HepG2 (cell line): ENCODE measurements at regions not wholly inside any gene's neighbourhood (a gene's known extent, or its start where the extent isn't known, plus 50 kb on each side); places are given as distances from the start of the nearest gene placed in this dataset.

Experiments
- ATAC-seq: fragments of 200-7000 bp; cut with Tn5 transposase; 3 replicates; pipeline ENCODE4 v1.9.1; 2020; ENCODE audit warnings: mild to moderate bottlenecking, moderate library complexity
- BruUV-seq: library from RNA; stranded (reverse); fragments of 400-500 nt; replicated peaks from 2 replicates; lab custom pipeline; 2021; lab: Mats Ljungman, UMichigan
- CTCF ChIA-PET: fragments of 300-600 bp; formaldehyde crosslinking; extraction: SDS; loops from one replicate; lab custom pipeline; 2021; ENCODE audit warnings: low total read pairs, inconsistent platforms, low intra/inter-chr PET ratio; lab: Yijun Ruan, JAX
- POLR2A ChIA-PET: fragments of 350-600 bp; sonication (Branson Sonifier 250); formaldehyde crosslinking; loops from one replicate; lab custom pipeline; 2020; ENCODE audit warnings: antibody characterized with exemption, inconsistent platforms; lab: Yijun Ruan, JAX
- DNase-seq: peaks from one replicate; pipeline ENCODE4 v3.0.0-alpha.2; 2015; ENCODE audit warnings: low spot score
- FAIRE-seq: peaks from 3 replicates; lab custom pipeline; 2011; peaks lifted over from hg19 to GRCh38; lab: Jason Lieb, UNC
- H2AFZ ChIP-seq: one replicate; pipeline ENCODE4 v1.6.1; 2011; ENCODE audit warnings: low read length, inconsistent platforms
- H3K27ac ChIP-seq: fragments of 300-600 bp; 3 replicates; pipeline ENCODE4 v1.8.0; 2011; ENCODE audit warnings: mixed run types, mild to moderate bottlenecking, mixed read lengths, low read length, inconsistent platforms; ENCODE audit not compliant: insufficient read depth; ENCODE audit errors: extremely low read length
- H3K27me3 ChIP-seq, 2 experiments: fragments of 200-600 bp in 1 of 2; 2 replicates in 1 of 2; 3 replicates in 1 of 2; pipeline versions ENCODE4 v1.6.0 to v1.8.0; 2011; ENCODE audit warnings: low read length in 2 of 2, mild to moderate bottlenecking in 2 of 2, moderate library complexity in 2 of 2, inconsistent platforms in 1 of 2; ENCODE audit not compliant: insufficient read depth in 2 of 2, control insufficient read depth in 1 of 2
- H3K36me3 ChIP-seq, 2 experiments: fragments of 200-600 bp in 1 of 2; replicated peaks in 1 of 2; 2 replicates in 1 of 2; 3 replicates in 1 of 2; pipeline versions ENCODE4 v1.5.1 to v1.8.0; 2011; ENCODE audit warnings: low read length in 2 of 2, inconsistent platforms in 1 of 2; ENCODE audit not compliant: insufficient read depth in 2 of 2, control insufficient read depth in 1 of 2
- H3K4me1 ChIP-seq: 2 replicates; pipeline ENCODE4 v1.5.1; 2012; ENCODE audit warnings: low read length, inconsistent platforms; ENCODE audit not compliant: insufficient read depth
- H3K4me2 ChIP-seq: 2 replicates; pipeline ENCODE4 v1.6.0; 2011; ENCODE audit warnings: low read depth, low read length, inconsistent platforms
- H3K4me3 ChIP-seq, 3 experiments: fragments of 200-600 bp in 1 of 3; sonication (generic), shearing (Covaris generic) in 1 of 3; replicated peaks in 1 of 3; 2 replicates each; pipeline ENCODE4 v1.5.1; 2011 to 2016; ENCODE audit warnings: low read length in 3 of 3, inconsistent platforms in 2 of 3, low read depth in 2 of 3, mild to moderate bottlenecking in 2 of 3, control low read depth in 1 of 3, mixed read lengths in 1 of 3; ENCODE audit not compliant: insufficient read depth in 1 of 3
- H3K79me2 ChIP-seq: one replicate; pipeline ENCODE4 v1.6.1; 2011; ENCODE audit warnings: low read length, inconsistent platforms; ENCODE audit not compliant: insufficient read depth
- H3K9ac ChIP-seq: 2 replicates; pipeline ENCODE4 v1.6.0; 2011; ENCODE audit warnings: mild to moderate bottlenecking, low read depth, low read length, inconsistent platforms; ENCODE audit not compliant: insufficient read depth
- H3K9me3 ChIP-seq: 2 replicates; pipeline ENCODE4 v1.5.1; 2012; ENCODE audit warnings: mild to moderate bottlenecking, low read length
- H4K20me1 ChIP-seq: 2 replicates; pipeline ENCODE4 v1.6.0; 2011; ENCODE audit warnings: inconsistent platforms, mild to moderate bottlenecking, low read length, moderate library complexity; ENCODE audit not compliant: insufficient read depth
- ARNT2 ChIP-seq: sonication (generic); formaldehyde crosslinking; IDR thresholded peaks from 2 replicates; pipeline ENCODE4 v1.8.0; 2022; ENCODE audit warnings: mild to moderate bottlenecking, low read depth, missing genetic modification reagents, moderate library complexity
- CTCF ChIP-seq: sonication (generic); formaldehyde crosslinking; IDR thresholded peaks from 2 replicates; pipeline ENCODE4 v1.5.0; 2020; ENCODE audit warnings: mild to moderate bottlenecking, missing genetic modification reagents, moderate library complexity
- FOXA3 ChIP-seq: IDR thresholded peaks from 2 replicates; pipeline ENCODE4 v1.6.1; 2016; ENCODE audit warnings: missing genetic modification reagents, missing compliant biosample characterization
- FOXK1 ChIP-seq: sonication (generic); formaldehyde crosslinking; IDR thresholded peaks from 2 replicates; pipeline ENCODE4 v1.4.0; 2020; ENCODE audit warnings: low read depth, missing genetic modification reagents, borderline replicate concordance
- PLSCR1 ChIP-seq: sonication (generic); formaldehyde crosslinking; IDR thresholded peaks from 2 replicates; pipeline ENCODE4 v1.5.0; 2020; ENCODE audit warnings: missing genetic modification reagents, mild to moderate bottlenecking, borderline replicate concordance
- POGZ ChIP-seq: sonication (generic); formaldehyde crosslinking; IDR thresholded peaks from 2 replicates; pipeline ENCODE4 v1.4.0; 2020; ENCODE audit warnings: mild to moderate bottlenecking, missing genetic modification reagents
- RARG ChIP-seq: sonication (generic); formaldehyde crosslinking; IDR thresholded peaks from 2 replicates; pipeline ENCODE4 v1.4.0; 2020; ENCODE audit warnings: low read depth, mild to moderate bottlenecking, missing genetic modification reagents
- SMAD3 ChIP-seq: sonication (generic); formaldehyde crosslinking; IDR thresholded peaks from 2 replicates; pipeline ENCODE4 v1.4.0; 2020; ENCODE audit warnings: missing genetic modification reagents
- SMC3 ChIP-seq: IDR thresholded peaks from 2 replicates; pipeline ENCODE4 v1.6.1; 2011; ENCODE audit warnings: low read length, improper control_type of control experiment
- STAG1 ChIP-seq: sonication (generic); formaldehyde crosslinking; IDR thresholded peaks from 2 replicates; pipeline ENCODE4 v1.4.0; 2020; ENCODE audit warnings: missing genetic modification reagents
- ZBTB7A ChIP-seq: sonication (generic); formaldehyde crosslinking; IDR thresholded peaks from 2 replicates; pipeline ENCODE4 v1.8.0; 2022; ENCODE audit warnings: mild to moderate bottlenecking, missing genetic modification reagents
- ZNF230 ChIP-seq: sonication (generic); formaldehyde crosslinking; IDR thresholded peaks from 2 replicates; pipeline ENCODE4 v1.4.0; 2020; ENCODE audit warnings: mild to moderate bottlenecking, missing genetic modification reagents
- ZNF552 ChIP-seq: sonication (generic); formaldehyde crosslinking; IDR thresholded peaks from 2 replicates; pipeline ENCODE4 v1.9.0; 2022; ENCODE audit warnings: missing genetic modification reagents, mild to moderate bottlenecking, borderline replicate concordance
- ZNF557 ChIP-seq: sonication (generic); formaldehyde crosslinking; IDR thresholded peaks from 2 replicates; pipeline ENCODE4 v1.4.0; 2020; ENCODE audit warnings: missing genetic modification reagents
- ZNF567 ChIP-seq: sonication (generic); formaldehyde crosslinking; IDR thresholded peaks from 2 replicates; pipeline ENCODE4 v1.8.1; 2023; ENCODE audit warnings: mild to moderate bottlenecking, missing genetic modification reagents, borderline replicate concordance
- ZNF616 ChIP-seq: sonication (generic); formaldehyde crosslinking; IDR thresholded peaks from 2 replicates; pipeline ENCODE4 v1.5.0; 2020; ENCODE audit warnings: low read depth, mild to moderate bottlenecking, missing genetic modification reagents
- in situ Hi-C: cut with HindIII; loops from 2 replicates; pipeline ENCODE4 v1.10.0; 2017; ENCODE audit warnings: low pct_unique_long_range_greater_than_20kb; ENCODE audit not compliant: extremely low pct_ligation_motif_present
- intact Hi-C: fragments of 100-400 bp; cut with micrococcal nuclease; formaldehyde crosslinking; loops from one replicate; pipeline ENCODE4 v1.10.0; 2022; ENCODE audit not compliant: unreplicated experiment
- TF ChIP-seq, protein P1 (sequence below): sonication (generic); formaldehyde crosslinking; conservative IDR thresholded peaks from 2 replicates; pipeline ENCODE4 v1.8.0; 2022; ENCODE audit warnings: low read depth, missing genetic modification reagents

GRCh38 chr12:90100579-90100978, 391.9 kb upstream of the ATP2B1 start:
- TF ChIP-seq ZNF557 (CRISPR knock-in tag) (no peak), POGZ (CRISPR knock-in tag) (no peak), RARG (no peak), SMAD3 (CRISPR knock-in tag) (no peak), ZBTB7A (no peak), ZNF552 (CRISPR knock-in tag) (no peak), FOXK1 (CRISPR knock-in tag) (no peak), ZNF230 (CRISPR knock-in tag) (no peak), CTCF (CRISPR knock-in tag) (no peak), FOXA3 (CRISPR knock-in tag) (no peak), PLSCR1 (CRISPR knock-in tag) (no peak), SMC3 (no peak), ZNF616 (CRISPR knock-in tag) (no peak), ARNT2 (CRISPR knock-in tag) (no peak), ZNF567 (CRISPR knock-in tag) (no peak), STAG1 (CRISPR knock-in tag) (no peak)
- TF ChIP-seq, protein P1, sequence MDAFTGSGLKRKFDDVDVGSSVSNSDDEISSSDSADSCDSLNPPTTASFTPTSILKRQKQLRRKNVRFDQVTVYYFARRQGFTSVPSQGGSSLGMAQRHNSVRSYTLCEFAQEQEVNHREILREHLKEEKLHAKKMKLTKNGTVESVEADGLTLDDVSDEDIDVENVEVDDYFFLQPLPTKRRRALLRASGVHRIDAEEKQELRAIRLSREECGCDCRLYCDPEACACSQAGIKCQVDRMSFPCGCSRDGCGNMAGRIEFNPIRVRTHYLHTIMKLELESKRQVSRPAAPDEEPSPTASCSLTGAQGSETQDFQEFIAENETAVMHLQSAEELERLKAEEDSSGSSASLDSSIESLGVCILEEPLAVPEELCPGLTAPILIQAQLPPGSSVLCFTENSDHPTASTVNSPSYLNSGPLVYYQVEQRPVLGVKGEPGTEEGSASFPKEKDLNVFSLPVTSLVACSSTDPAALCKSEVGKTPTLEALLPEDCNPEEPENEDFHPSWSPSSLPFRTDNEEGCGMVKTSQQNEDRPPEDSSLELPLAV = no peak
- intact Hi-C loops (no loop called here), in situ Hi-C loops (loop anchor here (5.0 kb wide), 1 partner anchor 558 kb away; no protein-coding TSS in a partner anchor)
- no peaks in the 10 kb centered on the region for H3K36me3 ChIP-seq
- H3K27me3 ChIP-seq = no peaks in the 10 kb centered on the region
- POLR2A ChIA-PET = no interaction called here
- H4K20me1 ChIP-seq = no peaks in the 10 kb centered on the region
- no peaks in the 10 kb centered on the region for H3K9me3 ChIP-seq
- CTCF ChIA-PET = no interaction called here
- no peak overlapping the region for H3K4me2 ChIP-seq
- no peak overlapping the region for H3K4me3 ChIP-seq
- H2AFZ ChIP-seq = no peak overlapping the region
- no peak for FAIRE-seq
- ATAC-seq = no peak
- no TSS peak for BruUV-seq
- H3K9ac ChIP-seq = no peak overlapping the region
- no peaks in the 10 kb centered on the region for H3K79me2 ChIP-seq
- no peak for DNase-seq
- no peak overlapping the region for H3K27ac ChIP-seq
- no peaks in the 10 kb centered on the region for H3K4me1 ChIP-seq
